MV-4-11 (cell line): ENCODE measurements at regions not wholly inside any gene's neighbourhood (a gene's known extent, or its start where the extent isn't known, plus 50 kb on each side); places are given as distances from the start of the nearest gene placed in this dataset.
"Not testable (repeated sequence)": the region's sequence is repeated elsewhere in the genome, so short reads cannot be mapped to it uniquely, and the experiment has no call there.

Experiments used
- DNase-seq: peaks from one replicate; lab custom pipeline; 2025; lab: John Stamatoyannopoulos, UW

DNA sequence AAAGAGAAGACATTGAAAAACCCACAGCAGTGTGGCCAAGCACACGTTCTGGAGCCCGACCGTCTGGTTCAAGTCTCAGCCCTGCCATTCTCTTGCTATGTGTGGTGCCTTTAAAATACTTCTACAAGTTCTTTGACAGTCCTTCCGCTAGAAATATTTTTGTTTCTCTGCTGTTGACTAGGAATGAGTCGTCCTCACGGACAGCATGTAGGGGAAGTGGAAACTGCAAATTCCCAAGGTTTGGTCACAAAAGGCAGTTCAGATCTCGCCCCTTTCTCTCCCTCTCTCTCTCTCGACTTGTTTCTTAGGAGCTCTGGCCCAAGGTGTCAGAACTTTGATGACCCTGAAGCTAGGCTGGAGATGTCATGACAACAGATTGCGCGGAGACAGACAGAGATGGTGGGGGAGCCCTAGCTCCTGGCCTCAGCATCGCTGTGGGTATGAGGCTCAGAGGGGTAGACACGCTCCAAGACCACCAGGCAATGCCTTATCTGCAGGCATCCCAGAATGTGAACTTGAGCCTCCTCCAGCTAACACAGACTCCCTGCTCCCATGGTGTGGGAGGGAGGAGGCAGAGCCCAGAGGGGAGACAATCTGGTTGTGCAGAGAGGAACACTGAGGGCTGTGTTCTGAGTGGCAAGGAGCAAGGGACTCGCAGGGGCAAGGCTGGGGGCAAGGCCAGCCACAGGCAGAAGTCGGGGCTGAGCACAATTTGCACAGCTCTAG, 368.9 kb upstream of the SULF2 start:
- DNase-seq: no peak

DNA sequence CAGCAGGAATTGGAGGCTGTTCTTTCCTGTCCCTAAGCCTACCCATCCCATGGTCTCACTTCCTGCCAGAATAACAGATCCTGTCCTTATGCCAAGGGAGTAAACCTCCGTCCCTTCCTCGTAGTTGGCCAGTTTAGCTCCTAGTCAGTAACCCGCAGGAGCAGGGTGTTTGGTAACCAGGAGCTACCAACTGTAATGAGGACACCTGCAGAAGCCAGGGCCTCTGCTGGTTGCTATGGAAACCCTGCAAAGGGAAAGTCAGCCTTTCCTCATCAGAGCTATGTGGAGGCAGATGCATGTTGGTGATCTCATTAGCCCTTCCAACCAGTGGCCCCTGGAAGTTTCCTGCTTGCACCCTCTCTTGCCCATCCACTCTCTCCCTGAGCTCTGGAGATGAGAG, 368.2 kb upstream of the SULF2 start:
- no peak for DNase-seq

DNA sequence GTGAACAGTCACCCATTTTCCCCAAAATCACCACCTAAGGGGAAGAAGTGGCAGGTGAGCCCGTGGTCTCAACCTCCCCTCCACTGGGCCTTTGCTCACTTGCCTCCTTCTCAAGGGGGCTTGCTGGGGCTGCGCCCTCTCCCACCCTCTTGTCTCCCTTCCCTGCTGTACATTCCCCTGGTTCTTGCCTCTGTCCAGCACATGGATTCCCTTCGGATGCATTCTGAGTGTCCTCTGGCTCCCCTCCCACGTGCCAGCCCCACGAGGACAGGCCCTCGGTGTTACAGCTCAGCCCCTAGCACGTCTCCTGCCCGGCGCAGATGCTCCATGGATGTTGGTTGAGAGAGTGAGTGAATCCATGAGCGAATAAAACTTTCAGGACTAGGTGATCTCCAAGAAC, 367.8 kb upstream of the SULF2 start:
- DNase-seq: no peak

DNA sequence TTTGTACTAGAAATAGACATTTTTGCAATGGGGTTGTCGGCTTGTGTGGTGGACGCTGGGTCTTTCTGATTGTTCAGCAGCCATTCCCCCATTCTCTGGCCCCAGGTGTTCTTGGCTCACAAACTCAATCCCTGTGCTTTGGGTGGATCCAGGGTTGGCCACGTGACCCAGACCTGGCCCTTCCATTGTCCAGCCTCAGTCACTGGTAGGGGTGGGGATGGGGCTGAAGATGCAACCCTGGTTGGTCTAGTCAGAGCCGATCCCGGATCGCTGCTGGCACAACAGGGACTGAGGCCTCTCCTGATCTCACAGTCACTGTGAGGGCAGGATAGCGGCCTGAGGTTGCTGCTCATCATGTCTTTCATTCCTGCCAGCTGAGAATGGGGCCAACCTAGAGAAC, 365.3 kb upstream of the SULF2 start:
- no peak for DNase-seq

DNA sequence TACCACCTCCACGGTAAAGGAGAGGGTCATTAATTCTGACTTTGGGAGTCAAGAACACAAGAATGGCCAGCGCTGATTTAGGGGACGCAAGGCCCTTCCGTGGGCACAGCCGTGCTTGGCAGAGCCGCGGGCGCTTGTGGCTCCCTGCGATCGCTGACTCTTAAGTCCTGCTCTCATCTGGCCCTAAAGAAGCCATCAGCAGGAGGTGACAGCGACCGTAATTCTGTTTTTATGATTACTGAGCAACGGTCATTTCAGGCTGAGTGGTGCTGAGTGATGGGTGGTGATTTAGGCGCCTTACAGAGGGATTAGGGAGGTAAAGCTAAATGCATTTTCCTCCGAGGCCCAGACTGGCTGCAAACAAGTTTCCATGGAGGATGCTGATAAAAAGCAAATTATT, 364.6 kb upstream of the SULF2 start:
- no peak for DNase-seq

DNA sequence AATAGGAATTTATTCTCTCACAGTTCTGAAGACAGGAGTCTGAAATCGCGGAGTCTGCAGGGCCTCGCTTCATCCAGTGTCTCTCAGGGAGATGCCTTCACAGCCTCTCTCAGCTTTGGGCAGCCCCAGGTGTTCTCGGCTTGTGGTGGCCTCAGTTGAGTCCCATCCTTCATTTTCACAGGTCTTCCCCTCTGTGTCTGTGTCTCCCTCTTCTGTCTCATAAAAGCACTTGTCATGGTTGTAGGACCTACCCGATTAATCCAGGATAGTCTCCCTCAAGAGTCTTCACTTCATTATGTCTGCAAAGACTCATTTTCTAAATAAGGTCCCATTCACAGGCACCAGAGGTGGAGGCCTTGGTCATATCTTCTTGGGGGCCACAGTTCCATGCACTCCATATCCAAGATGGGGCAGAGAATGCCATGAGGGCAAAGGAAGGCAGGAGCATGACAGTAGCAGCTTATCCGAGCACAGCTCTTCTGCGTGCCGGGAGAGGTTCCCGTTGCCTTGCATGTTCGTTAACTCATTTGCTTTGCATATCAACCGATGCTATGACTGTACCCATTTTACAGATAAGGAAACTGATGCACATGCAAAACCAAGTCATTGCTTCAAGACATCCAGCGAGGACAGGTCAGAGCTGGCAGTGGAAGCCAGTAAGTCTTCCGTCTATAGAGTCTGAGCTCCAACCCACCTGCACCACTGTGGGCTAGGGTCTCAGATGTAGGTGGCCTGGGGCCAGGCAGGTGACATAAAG, 363.8 kb upstream of the SULF2 start:
- DNase-seq: no peak

DNA sequence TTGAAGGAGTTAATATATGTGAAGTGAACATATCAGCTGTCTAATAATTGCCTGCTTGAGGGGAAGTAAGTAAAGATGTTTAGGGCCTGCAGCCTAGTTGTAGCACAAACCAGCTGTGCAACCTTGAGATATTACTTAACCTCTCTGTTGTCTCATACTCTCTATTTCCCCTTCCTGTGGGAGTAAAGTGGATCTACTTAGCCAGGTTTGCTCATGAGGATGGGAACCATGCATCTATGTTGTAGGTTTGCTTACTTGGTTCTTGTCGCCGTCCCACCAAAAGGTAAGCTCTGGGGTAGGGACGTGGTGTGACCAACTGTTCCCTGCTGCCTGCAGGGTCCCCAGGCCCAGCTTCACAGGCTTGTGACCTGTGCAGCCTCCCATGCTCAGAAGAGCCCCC, 362.7 kb upstream of the SULF2 start:
- no peak for DNase-seq

DNA sequence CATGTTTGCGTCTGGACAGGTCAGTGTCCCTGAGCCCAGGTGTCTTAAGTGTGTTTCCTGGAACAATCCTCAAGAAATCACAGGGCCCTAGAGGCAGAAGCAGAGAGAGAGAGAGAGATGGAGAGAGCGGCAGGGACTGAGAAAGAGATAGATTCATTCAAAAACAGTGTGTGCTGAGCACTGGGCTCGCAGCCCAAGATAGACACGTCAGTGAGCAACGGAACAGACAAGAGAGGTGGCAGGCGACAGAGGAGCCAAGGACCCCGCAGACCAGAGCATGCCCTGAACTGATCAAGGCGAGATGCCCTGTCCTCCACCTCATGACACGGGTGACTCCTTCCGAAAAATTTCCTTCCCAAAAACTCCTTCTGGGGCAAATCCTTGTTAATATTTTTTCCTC, 362.0 kb upstream of the SULF2 start:
- DNase-seq: no peak

DNA sequence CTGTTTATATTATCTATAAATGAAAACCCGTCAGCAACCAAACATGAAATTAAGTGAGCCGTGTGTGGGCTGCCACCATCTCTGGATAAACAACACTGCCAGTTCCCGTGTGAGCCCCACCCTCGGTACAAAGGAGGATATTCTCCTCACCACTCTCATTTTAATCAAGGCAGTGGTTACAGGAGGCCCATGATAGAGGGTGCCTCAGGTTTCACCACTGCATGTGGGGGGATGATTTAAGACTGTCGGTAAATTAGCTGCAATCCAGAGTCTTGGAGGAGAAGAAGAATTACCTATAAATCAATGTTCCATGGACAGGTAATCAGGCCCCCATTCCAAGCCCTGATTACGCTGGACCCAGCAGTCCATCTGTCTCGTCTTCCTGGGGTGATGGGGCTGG, 361.6 kb upstream of the SULF2 start:
- no peak for DNase-seq

DNA sequence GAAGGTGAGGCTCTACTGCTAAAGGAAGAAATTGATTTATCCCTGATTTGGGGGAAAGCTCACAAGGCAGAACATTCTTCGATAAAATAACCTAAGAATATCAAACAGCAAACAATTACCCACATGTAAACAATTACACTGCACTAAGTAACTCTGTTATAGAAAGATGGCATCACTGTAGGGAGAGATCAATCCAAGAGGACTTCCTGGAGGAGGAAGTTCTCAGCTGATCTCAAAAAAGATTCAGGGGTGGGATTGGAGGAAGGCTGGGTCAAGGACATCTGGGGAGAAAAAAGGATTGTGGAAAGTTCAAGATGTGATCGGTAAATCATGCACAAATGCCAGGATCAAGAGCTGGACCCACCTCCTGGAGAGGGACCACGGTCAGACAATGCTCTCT, 361.0 kb upstream of the SULF2 start:
- no peak for DNase-seq

DNA sequence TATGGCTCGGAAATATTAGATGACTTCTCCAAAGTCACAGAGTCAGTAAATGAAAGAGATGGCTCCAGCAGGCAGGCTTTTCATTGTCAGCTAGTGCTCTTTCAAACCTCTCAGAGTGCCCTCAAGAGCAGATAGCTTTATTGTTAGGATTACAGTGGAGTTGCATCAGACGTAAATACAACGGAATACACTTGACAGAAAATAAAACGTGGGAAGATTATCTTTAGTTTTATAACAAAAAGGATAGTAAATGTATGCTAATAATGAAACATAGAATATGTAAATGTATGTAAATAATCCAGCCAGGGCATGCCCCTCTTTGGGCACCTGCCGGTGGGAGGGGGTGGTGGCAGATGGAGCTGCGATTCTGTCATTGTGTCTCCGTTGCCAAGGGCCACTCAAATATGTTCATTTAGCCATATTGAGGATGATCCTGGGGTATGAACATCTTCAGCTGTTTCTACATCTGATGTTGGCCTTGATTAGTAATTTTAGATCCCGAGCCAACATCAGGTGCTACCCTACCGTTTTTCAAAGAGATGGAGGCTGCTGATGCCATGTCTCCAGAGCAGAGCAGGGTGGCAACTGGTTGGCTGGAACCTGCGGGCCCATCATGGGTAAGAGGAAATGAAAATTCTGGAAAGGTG, 358.3 kb upstream of the SULF2 start:
- no peak for DNase-seq

DNA sequence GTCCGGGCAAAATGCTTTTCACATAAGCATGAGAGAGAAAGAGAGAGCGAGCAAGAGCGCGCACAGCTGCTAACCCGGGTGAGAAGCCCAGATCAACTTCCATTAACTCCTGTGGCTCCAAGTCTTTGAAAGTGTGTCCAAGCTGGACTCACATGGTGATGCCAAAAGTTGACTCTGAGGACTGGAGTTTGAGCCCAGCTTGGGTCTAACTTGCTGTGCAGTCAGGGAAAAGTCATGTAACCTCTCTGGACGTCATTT, 357.2 kb upstream of the SULF2 start:
- no peak for DNase-seq

DNA sequence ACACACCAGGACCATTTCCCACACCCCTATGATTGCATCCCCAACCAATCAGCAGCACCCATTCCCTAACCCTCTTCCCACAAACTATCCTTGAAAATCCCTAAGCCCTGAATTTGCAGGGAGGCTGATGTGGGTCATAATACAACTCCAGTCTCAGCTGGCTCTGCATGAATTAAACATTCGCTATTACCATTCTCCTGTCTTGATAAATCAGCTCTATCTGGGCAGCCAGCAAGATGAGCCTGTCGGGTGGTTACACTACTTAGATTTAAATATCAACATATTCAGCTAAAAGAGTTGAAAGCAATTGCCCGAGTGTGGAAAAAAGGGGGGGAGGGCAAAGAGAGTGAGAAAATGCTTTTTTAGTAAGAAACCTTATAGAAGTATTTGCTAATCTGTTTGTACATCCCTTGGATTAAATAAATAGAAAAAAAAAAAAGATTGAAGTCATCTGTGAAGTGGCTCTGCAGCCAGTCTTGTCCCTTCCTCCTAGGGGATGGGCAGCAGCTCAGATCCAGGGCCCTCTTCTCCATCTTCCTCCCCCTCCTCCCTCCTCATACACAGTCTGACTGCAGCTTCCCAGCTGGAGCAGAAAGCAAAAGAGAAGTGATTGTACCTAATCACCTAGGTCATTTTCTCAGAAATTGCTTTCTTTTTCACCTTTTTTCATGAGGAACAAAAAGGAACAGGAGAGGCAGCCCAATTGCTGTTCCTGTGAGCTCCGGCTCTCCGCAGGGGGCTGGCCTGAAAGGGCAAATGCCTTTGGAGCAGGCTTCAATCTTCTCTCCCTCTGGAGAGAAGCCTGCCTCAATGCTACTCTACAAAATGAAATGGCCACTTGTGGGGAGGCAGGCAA, 356.6 kb upstream of the SULF2 start:
- no peak for DNase-seq

DNA sequence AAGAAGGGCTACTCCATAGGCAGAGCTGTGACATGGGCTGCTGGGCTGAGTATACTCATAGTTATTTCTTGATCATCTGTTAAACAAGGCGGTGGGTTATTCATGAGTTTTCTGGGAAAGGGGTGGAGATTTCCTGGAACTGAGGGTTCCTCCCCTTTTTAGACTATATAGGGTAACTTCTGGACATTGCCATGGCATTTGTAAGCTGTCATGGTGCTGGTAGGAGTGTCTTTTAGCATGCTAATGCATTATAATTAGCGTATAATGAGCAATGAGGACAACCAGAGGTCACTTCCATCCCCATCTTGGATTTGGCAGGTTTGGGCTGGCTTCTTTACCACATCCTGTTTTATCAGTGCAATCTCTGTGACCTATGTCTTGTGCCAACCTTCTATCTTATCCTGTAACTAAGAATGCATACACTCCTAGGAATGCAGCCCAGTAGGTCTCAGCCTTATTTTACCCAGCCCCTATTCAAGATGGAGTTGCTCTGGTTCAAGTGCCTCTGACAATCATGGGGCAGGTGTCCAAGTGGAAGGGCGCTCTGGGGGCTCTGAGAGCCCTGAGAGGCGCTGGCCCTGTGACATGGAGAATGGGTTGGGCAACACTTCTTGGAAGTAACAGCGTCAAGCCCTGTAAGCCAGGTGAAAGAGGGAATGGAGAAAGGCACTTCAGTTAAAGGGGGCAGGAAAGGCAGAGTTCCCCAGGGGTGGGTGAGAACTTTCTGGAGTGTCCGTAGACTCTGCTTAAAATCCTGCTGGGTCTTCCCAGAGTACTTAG, 354.2 kb upstream of the SULF2 start:
- DNase-seq: peak; percentile 60

DNA sequence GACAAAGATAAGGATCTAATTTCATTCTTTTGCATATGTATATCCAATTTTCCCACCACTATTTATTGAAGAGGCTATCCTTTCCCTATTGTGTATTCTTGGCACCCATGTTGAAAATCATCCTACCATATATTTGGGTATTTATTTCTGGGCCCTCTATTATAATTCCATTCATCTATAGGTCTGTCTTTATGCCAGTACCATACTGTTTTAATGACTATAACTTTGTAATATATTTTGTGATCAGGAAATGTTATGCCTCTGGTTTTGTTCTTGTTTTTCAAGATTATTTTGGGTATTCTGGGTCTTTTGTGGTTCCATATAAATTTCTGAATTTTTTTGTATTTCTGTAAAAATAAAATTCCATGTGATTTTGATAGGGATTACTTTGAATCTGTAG, 347.6 kb upstream of the SULF2 start:
- no peak for DNase-seq

DNA sequence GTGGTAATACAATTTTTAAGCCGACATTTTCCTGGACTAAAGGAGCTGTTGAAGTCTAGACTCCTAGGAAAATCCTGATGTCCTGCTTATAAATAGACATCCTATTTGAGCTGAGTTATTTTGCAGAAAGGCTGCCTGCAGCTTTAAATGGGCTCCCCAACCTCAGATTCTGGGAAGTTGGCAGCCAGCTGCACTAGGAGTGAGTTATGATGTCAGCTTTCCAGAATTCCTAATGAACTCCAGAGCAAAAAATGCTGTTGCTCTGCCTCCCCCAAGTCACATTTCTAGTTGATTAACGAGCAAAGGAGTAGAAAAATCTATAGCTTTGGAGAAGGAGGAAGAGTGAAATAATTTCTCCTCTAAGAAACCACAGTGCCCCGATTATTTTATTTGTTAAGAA, 346.3 kb upstream of the SULF2 start:
- no peak for DNase-seq

DNA sequence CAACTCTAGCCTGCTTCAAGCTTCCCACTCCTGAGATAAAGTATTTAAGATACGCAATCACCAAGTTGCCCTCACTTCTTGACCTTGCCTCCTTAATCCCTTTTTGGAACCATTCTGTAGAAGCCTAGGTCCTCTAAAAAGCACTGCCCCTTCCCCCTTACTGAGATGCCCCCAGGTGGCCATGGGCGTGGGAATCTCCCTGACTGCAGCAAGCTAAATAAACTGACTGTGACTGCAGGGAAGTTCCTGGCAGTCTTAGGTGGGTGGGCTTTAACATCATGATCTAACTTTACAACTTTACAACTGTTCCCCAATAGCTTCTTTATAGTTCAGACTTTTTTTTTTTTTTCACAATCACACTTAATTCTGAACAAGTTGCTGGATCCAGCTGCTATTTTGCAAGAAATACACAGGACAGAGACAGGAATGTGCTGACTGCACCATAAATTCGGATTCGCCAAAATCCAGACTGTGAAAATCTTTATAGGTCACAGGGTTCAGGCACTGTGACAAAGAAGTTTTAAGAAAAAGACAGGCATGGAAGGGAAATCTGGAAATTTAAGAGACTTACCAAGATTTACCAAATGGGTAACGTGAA, 344.2 kb upstream of the SULF2 start:
- DNase-seq: no peak

DNA sequence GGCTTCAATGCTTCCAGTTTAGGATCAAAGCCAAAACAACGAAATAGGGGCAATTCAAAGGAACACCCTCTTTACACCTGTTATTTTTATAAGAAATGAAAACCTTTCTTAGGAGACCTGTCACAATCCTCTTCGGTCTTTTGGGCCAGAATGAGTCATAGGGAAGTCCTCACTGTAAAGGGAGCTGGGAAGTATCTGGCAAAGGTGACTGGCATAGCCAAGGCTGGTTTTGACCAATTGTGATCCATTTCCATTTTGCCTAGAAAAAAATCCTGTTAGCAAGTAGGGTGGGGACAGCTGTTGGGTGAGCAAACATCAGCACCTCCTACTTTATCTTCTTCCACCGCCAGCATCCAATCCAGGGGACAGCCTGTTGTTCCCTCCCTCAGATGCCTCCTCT, 343.2 kb upstream of the SULF2 start:
- DNase-seq: no peak

DNA sequence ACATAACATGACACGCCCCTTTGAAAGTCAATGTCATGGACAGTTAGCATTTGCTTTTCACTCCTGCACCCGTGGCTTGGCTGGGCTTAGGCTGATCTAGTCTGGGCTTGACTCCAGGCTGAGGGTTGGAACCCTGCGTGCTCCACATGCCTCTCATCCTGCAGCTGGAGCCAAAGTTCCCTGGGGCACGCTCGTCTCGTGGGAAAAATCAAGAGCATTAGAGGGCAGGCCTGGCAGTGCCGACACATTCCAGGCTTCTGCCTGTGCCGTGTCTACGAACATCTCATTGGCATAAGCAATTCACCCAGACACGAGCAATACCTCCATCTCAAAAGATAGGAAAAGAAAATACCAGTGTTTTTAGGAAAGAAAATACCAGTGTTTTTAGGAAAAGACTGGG, 342.7 kb upstream of the SULF2 start:
- not testable (repeated sequence) for DNase-seq

DNA sequence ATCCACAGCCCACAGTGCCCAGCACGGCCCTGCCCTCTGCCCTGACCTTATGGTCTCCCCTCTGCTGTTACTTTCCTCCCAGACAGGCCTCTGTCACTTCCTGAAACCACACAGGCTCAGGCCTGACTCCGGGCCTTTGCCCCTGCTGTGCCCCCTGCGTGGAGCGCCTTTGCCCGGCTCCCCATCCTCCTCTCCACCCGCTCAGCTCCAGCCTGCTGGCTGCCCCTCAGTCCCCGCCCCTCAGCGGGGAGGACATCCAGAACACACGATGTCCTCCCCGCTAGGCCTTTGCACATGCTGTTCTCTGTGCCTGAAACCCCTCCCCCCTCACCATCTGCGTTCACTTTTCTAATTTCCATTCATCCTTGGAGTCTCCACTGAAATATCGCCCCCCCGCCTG, 341.9 kb upstream of the SULF2 start:
- not testable (repeated sequence) for DNase-seq

DNA sequence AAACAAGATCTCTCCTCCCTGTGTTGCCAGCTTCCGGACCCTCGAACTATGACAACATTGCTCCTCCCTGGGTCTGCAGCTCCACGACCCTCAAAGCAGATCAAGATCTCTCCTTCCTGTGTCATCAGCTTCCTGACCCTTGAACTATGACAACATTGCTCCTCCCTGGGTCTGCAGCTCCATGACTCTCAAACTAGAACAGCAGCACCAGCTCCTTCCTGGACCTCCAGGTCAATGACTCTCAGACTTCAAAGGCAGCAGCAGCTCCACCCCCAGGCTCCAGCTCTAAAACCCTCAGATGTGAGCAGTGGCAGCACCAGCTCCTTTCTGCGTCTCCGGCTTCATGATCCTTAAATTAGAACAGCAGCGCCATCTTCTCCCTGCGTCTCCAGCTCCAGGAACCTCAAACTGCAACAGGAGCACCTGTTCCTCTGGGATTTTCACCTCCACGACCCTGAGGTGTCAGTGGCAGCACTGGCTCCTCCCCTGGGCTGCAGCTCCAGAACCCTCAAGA, 341.0 kb upstream of the SULF2 start:
- peak; percentile 20 for DNase-seq
